Caco-2 (cell line): ENCODE measurements at regions not wholly inside any gene's neighbourhood (a gene's known extent, or its start where the extent isn't known, plus 50 kb on each side); places are given as distances from the start of the nearest gene placed in this dataset.

Source experiments
- BruUV-seq: library from RNA; stranded (reverse); fragments of 400-500 nt; replicated peaks from 2 replicates; lab custom pipeline; 2021; lab: Mats Ljungman, UMichigan
- CTCF ChIA-PET: fragments of 300-600 bp; sonication (Branson Sonifier 250); formaldehyde crosslinking; loops from one replicate; lab custom pipeline; 2022; ENCODE audit warnings: antibody characterized with exemption; lab: Charles Lee
- POLR2A ChIA-PET: fragments of 300-600 bp; sonication (Branson Sonifier 250); formaldehyde crosslinking; loops from one replicate; lab custom pipeline; 2022; ENCODE audit warnings: antibody characterized with exemption; lab: Charles Lee
- DNase-seq, 2 experiments: peaks; one replicate each; pipeline versions ENCODE4 v3.0.0 to v3.0.0-alpha.2; 2020 to 2022
- H3K27me3 ChIP-seq: replicated peaks from 2 replicates; pipeline ENCODE4 v1.6.0; 2011; ENCODE audit warnings: low read length; ENCODE audit not compliant: control insufficient read depth, insufficient read depth
- H3K36me3 ChIP-seq: 2 replicates; pipeline ENCODE4 v1.5.1; 2011; ENCODE audit warnings: low read length; ENCODE audit not compliant: control insufficient read depth, insufficient read depth
- H3K4me1 ChIP-seq: fragments of 250-450 bp; sonication (Bioruptor Pico); 2 replicates; pipeline ENCODE4 v1.5.1; 2020; ENCODE audit warnings: mild to moderate bottlenecking
- H3K4me3 ChIP-seq: 2 replicates; pipeline ENCODE4 v1.5.1; 2011; ENCODE audit warnings: low read depth, mild to moderate bottlenecking, control low read depth, low read length
- H3K9me3 ChIP-seq: fragments of 250-450 bp; sonication (Bioruptor Pico); 2 replicates; pipeline ENCODE4 v1.5.1; 2020; ENCODE audit warnings: mild to moderate bottlenecking, moderate library complexity
- H3K27ac Mint-ChIP-seq: one replicate; pipeline ENCODE4 v1.8.0; 2022; ENCODE audit warnings: mixed read lengths; ENCODE audit not compliant: unreplicated experiment
- H3K27me3 Mint-ChIP-seq: one replicate; pipeline ENCODE4 v1.8.0; 2022; ENCODE audit warnings: mixed read lengths; ENCODE audit not compliant: insufficient read depth, unreplicated experiment
- H3K36me3 Mint-ChIP-seq: one replicate; pipeline ENCODE4 v1.8.0; 2022; ENCODE audit warnings: mild to moderate bottlenecking, mixed read lengths; ENCODE audit not compliant: insufficient read depth, unreplicated experiment
- H3K4me1 Mint-ChIP-seq: one replicate; pipeline ENCODE4 v1.8.0; 2022; ENCODE audit warnings: low read depth, mixed read lengths; ENCODE audit not compliant: unreplicated experiment
- H3K4me3 Mint-ChIP-seq: one replicate; pipeline ENCODE4 v1.8.0; 2022; ENCODE audit warnings: mild to moderate bottlenecking, moderate library complexity, mixed read lengths; ENCODE audit not compliant: unreplicated experiment
- H3K9me3 Mint-ChIP-seq: one replicate; pipeline ENCODE4 v1.8.0; 2022; ENCODE audit warnings: mixed read lengths; ENCODE audit not compliant: unreplicated experiment
- CTCF ChIP-seq, 2 experiments: fragments of 200-600 bp in 1 of 2; IDR thresholded peaks; 1 replicate in 1 of 2; 2 replicates in 1 of 2; pipeline versions ENCODE4 v1.5.1 to v1.8.0; 2011 to 2022; ENCODE audit warnings: antibody characterized with exemption in 1 of 2, control low read depth in 1 of 2, inconsistent platforms in 1 of 2, low read depth in 1 of 2, low read length in 1 of 2, mild to moderate bottlenecking in 1 of 2, moderate library complexity in 1 of 2; ENCODE audit not compliant: insufficient read depth in 1 of 2, severe bottlenecking in 1 of 2, unreplicated experiment in 1 of 2
- intact Hi-C: fragments of 100-400 bp; cut with micrococcal nuclease; formaldehyde crosslinking; loops from one replicate; pipeline ENCODE4 v1.10.0; 2022; ENCODE audit not compliant: unreplicated experiment

GRCh38 chr1:93023281-93023680, 55.8 kb upstream of the MTF2 start:
- DNase-seq = no peak
- no peak overlapping the region for H3K27ac Mint-ChIP-seq
- Histone ChIP-seq H3K27me3 (no peaks in the 10 kb centered on the region), H3K36me3 (no peaks in the 10 kb centered on the region), H3K4me1 (no peaks in the 10 kb centered on the region), H3K4me3 (no peak overlapping the region), H3K9me3 (no peaks in the 10 kb centered on the region)
- no peaks in the 10 kb centered on the region for H3K9me3 Mint-ChIP-seq
- H3K4me1 Mint-ChIP-seq = no peaks in the 10 kb centered on the region
- H3K27me3 Mint-ChIP-seq = peaks cover 3% of the 10 kb centered on the region
- no peak for TF ChIP-seq CTCF (IDR thresholded peaks at IDR 0.05; ENCODE audit: insufficient read depth in 1 of 2, low read depth in 1 of 2, low read length in 1 of 2, severe bottlenecking in 1 of 2, unreplicated experiment in 1 of 2)
- no TSS peak for BruUV-seq
- POLR2A ChIA-PET = no interaction called here
- intact Hi-C loops = no loop called here
- CTCF ChIA-PET = interaction anchor here (0.6 to 1.0 kb wide), 3 partner anchors 19 to 46 kb away, joined by 3 read pairs; no protein-coding TSS in a partner anchor
- no peaks in the 10 kb centered on the region for H3K36me3 Mint-ChIP-seq
- no peak overlapping the region for H3K4me3 Mint-ChIP-seq

DNA sequence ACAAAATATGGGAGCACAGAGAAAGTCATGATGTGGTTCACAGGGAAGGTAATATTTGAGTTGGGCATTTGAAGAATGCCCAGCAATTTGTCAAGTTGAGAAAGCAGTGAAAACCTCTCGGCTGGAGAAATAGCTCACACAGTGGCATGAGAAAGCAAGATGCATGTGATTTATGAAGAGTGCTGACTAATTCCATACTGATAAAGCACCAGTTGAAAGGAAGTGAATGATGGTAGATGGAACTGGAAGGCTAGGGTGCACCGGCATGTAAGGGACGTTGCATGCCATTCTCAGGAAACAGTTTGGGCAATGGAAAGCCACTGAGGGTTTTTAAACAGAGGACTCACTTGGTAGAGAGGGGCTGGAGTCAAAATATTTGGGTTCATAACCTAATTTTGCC, 53.5 kb upstream of the MTF2 start:
- no peaks in the 10 kb centered on the region for H3K4me1 Mint-ChIP-seq
- no peak for TF ChIP-seq CTCF (IDR thresholded peaks at IDR 0.05; ENCODE audit: insufficient read depth in 1 of 2, low read depth in 1 of 2, low read length in 1 of 2, severe bottlenecking in 1 of 2, unreplicated experiment in 1 of 2)
- intact Hi-C loops = no loop called here
- Histone ChIP-seq H3K4me1 (no peaks in the 10 kb centered on the region), H3K4me3 (no peak overlapping the region), H3K36me3 (no peaks in the 10 kb centered on the region), H3K9me3 (no peaks in the 10 kb centered on the region), H3K27me3 (no peaks in the 10 kb centered on the region; the same call in 1 of the 2 replicates)
- no peak for DNase-seq
- POLR2A ChIA-PET = no interaction called here
- H3K36me3 Mint-ChIP-seq = no peaks in the 10 kb centered on the region
- BruUV-seq = no TSS peak
- H3K9me3 Mint-ChIP-seq = no peaks in the 10 kb centered on the region
- H3K4me3 Mint-ChIP-seq = no peak overlapping the region
- CTCF ChIA-PET = no interaction called here
- peaks cover 6% of the 10 kb centered on the region for H3K27me3 Mint-ChIP-seq
- H3K27ac Mint-ChIP-seq = no peak overlapping the region

DNA sequence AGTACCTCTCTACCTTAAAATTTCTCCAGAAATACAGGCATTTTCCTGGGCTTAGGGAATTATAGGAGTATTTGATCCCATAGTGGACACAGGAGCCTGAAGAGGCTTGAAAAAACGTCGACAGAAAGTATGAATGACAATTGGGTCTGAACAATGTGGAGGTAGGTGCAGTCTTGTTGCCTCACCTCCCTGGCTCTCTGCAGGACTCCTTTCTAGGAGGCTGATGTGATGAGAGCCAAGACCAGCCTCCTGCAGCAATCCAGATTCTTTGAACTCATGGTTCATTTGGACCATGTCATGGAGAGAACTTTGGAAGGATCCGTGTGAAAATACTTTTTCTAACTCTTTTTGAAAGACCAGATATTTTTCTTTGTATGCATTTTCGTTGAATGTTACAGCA, 50.5 kb upstream of the MTF2 start:
- Histone ChIP-seq H3K36me3 (no peaks in the 10 kb centered on the region), H3K4me3 (no peak overlapping the region), H3K9me3 (no peaks in the 10 kb centered on the region), H3K4me1 (no peaks in the 10 kb centered on the region), H3K27me3 (no peaks in the 10 kb centered on the region; the same call in 1 of the 2 replicates)
- no peak for DNase-seq
- intact Hi-C loops = no loop called here
- Mint-ChIP-seq H3K4me1 (no peaks in the 10 kb centered on the region), H3K36me3 (no peaks in the 10 kb centered on the region), H3K4me3 (no peak overlapping the region), H3K27ac (no peak overlapping the region), H3K27me3 (peaks cover 6% of the 10 kb centered on the region), H3K9me3 (no peaks in the 10 kb centered on the region)
- CTCF ChIA-PET = no interaction called here
- BruUV-seq = no TSS peak
- no peak for TF ChIP-seq CTCF (IDR thresholded peaks at IDR 0.05; ENCODE audit: insufficient read depth in 1 of 2, low read depth in 1 of 2, low read length in 1 of 2, severe bottlenecking in 1 of 2, unreplicated experiment in 1 of 2)
- POLR2A ChIA-PET = no interaction called here
